OCI-LY3 (cell line): ENCODE measurements at regions not wholly inside any gene's neighbourhood (a gene's known extent, or its start where the extent isn't known, plus 50 kb on each side); places are given as distances from the start of the nearest gene placed in this dataset.

Experiments used
- EZH2phosphoT487 ChIP-seq: fragments of 200-600 bp; shearing (Covaris generic); IDR thresholded peaks from 2 replicates; pipeline ENCODE4 v1.6.1; 2018; ENCODE audit warnings: antibody characterized with exemption, mixed run types, low read depth
- TF ChIP-seq, protein P1 (sequence below): fragments of 200-600, 300-600 bp; sonication (generic); IDR thresholded peaks from 2 replicates; pipeline ENCODE4 v1.5.1; 2014; ENCODE audit warnings: antibody characterized with exemption, low read length, low read depth

DNA sequence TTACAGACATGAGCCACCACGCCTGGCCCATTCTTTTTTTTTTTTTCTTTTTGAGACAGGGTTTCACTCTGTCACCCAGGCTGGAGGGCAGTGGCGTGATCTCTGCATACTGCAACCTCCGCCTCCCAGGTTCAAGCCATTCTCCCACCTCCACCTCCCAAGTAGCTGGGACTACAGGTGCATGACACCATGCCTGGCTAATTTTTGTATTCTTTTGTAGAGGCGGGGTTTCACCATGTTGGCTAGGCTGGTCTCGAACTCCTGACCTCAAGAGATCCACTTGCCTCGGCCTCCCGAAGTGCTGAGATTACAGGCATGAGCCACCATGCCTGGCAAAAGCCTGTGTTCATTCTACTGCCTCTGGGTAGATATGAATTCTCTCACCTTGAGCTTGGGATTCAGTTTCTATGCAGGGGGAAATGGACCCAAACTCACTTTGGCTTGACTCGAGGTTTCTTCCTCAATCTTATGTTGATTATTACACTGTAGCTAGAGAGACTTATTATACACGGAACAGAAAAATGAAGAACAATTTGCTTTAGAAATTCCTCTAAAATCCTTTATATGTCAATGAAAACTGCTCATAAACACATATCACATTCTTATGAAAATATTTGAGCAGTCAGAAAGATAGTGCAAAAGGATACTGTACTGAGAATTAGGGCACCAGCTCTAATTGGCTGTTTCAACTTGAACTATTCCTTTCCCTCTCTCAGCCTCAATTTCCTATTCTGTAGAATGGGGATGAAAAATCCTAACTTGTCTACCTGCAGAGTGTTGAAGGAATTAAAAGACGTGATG is 252.3 kb downstream of the MYCN start:
- TF ChIP-seq, protein P1, sequence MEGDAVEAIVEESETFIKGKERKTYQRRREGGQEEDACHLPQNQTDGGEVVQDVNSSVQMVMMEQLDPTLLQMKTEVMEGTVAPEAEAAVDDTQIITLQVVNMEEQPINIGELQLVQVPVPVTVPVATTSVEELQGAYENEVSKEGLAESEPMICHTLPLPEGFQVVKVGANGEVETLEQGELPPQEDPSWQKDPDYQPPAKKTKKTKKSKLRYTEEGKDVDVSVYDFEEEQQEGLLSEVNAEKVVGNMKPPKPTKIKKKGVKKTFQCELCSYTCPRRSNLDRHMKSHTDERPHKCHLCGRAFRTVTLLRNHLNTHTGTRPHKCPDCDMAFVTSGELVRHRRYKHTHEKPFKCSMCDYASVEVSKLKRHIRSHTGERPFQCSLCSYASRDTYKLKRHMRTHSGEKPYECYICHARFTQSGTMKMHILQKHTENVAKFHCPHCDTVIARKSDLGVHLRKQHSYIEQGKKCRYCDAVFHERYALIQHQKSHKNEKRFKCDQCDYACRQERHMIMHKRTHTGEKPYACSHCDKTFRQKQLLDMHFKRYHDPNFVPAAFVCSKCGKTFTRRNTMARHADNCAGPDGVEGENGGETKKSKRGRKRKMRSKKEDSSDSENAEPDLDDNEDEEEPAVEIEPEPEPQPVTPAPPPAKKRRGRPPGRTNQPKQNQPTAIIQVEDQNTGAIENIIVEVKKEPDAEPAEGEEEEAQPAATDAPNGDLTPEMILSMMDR, result no peak
- no peak for TF ChIP-seq EZH2phosphoT487
